Activated CD4-positive, alpha-beta T cell treated with anti-CD3 and anti-CD28 coated beads, Interleukin-2, amount 50 U/mL, for 24 hours (primary cell): ENCODE measurements at regions not wholly inside any gene's neighbourhood (a gene's known extent, or its start where the extent isn't known, plus 50 kb on each side); places are given as distances from the start of the nearest gene placed in this dataset.
"Not testable (repeated sequence)": the region's sequence is repeated elsewhere in the genome, so short reads cannot be mapped to it uniquely, and the experiment has no call there.

Experiments used
- DNase-seq, 2 donors: peaks; one replicate each; pipeline ENCODE4 v3.0.0-alpha.2; 2020; ENCODE audit warnings: low read depth in 1 of 2, low spot score in 1 of 2

GRCh38 chr21:25254491-25255174, 352.6 kb downstream of the MRPL39 start:
- DNase-seq, result no peak

GRCh38 chr21:25246546-25246945, 360.7 kb downstream of the MRPL39 start:
- no peak for DNase-seq

- no peak for DNase-seq
Observed at GRCh38 chr21:25244735-25245134, 362.5 kb downstream of the MRPL39 start.

GRCh38 chr21:25243808-25244207, 363.5 kb downstream of the MRPL39 start:
- DNase-seq, result no peak

- no peak for DNase-seq
Observed at GRCh38 chr21:25240974-25241373, 366.3 kb downstream of the MRPL39 start.

- DNase-seq, result no peak
Observed at GRCh38 chr21:25234857-25235801, 372.2 kb downstream of the MRPL39 start.

GRCh38 chr21:25220954-25221353, 386.3 kb downstream of the MRPL39 start:
- DNase-seq, result no peak

- DNase-seq, result no peak
Observed at GRCh38 chr21:25220169-25220568, 387.1 kb downstream of the MRPL39 start.

- DNase-seq, result no peak
Observed at GRCh38 chr21:25215698-25216384, 391.4 kb downstream of the MRPL39 start.

GRCh38 chr21:25214676-25215075, 392.6 kb downstream of the MRPL39 start:
- DNase-seq, result no peak

GRCh38 chr21:25199944-25200343, 407.3 kb downstream of the MRPL39 start:
- DNase-seq, result no peak

GRCh38 chr21:25191141-25191540, 416.1 kb downstream of the MRPL39 start:
- DNase-seq, result no peak

GRCh38 chr21:25189497-25189896, 417.8 kb downstream of the MRPL39 start:
- DNase-seq, result no peak

- DNase-seq, result no peak
Observed at GRCh38 chr21:25188677-25189079, 418.6 kb downstream of the MRPL39 start.

- DNase-seq, result no peak
Observed at GRCh38 chr21:25186273-25186672, 421.0 kb downstream of the MRPL39 start.

GRCh38 chr21:25183577-25183976, 423.7 kb downstream of the MRPL39 start:
- no peak for DNase-seq

- not testable (repeated sequence) for DNase-seq
Observed at GRCh38 chr21:25181690-25182089, 425.6 kb downstream of the MRPL39 start.

GRCh38 chr21:25179116-25179515, 428.2 kb downstream of the MRPL39 start:
- DNase-seq, result no peak

GRCh38 chr21:25176637-25177412, 430.5 kb downstream of the MRPL39 start:
- DNase-seq, result no peak

GRCh38 chr21:25175938-25176337, 431.3 kb downstream of the MRPL39 start:
- no peak for DNase-seq

GRCh38 chr21:25171438-25171837, 435.8 kb downstream of the MRPL39 start:
- no peak for DNase-seq
